ENCODE measurements at regions not wholly inside any gene's neighbourhood (a gene's known extent, or its start where the extent isn't known, plus 50 kb on each side); places are given as distances from the start of the nearest gene placed in this dataset.

GRCh38 chr10:10564081-10564794 lies 453.4 kb upstream of the CELF2 start:
- DNase-seq (ENCODE audit: low spot score), result no peak

GRCh38 chr10:10576937-10577336 lies 440.7 kb upstream of the CELF2 start:
- DNase-seq (ENCODE audit: low spot score), result no peak

GRCh38 chr10:10579709-10580108 lies 438.0 kb upstream of the CELF2 start:
- DNase-seq (ENCODE audit: low spot score), result no peak

GRCh38 chr10:10584161-10584560 lies 433.5 kb upstream of the CELF2 start:
- no peak for DNase-seq (ENCODE audit: low spot score)

- peak; percentile 1 for DNase-seq (ENCODE audit: low spot score)
These were observed 429.8 kb upstream of the CELF2 start for GRCh38 chr10:10587744-10588393.

- no peak for DNase-seq (ENCODE audit: low spot score)
These were observed 427.9 kb upstream of the CELF2 start for GRCh38 chr10:10589540-10590303.

GRCh38 chr10:10591715-10592341 lies 425.8 kb upstream of the CELF2 start:
- no peak for DNase-seq (ENCODE audit: low spot score)

- no peak for DNase-seq (ENCODE audit: low spot score)
These were observed 421.4 kb upstream of the CELF2 start for GRCh38 chr10:10596256-10596655.

GRCh38 chr10:10598297-10598696 lies 419.4 kb upstream of the CELF2 start:
- DNase-seq (ENCODE audit: low spot score), result no peak

GRCh38 chr10:10600004-10600403 lies 417.7 kb upstream of the CELF2 start:
- no peak for DNase-seq (ENCODE audit: low spot score)

GRCh38 chr10:10605551-10606081 lies 412.1 kb upstream of the CELF2 start:
- no peak for DNase-seq (ENCODE audit: low spot score)

- DNase-seq (ENCODE audit: low spot score), result no peak
These were observed 408.2 kb upstream of the CELF2 start for GRCh38 chr10:10609379-10609955.

GRCh38 chr10:10610171-10610570 lies 407.5 kb upstream of the CELF2 start:
- no peak for DNase-seq (ENCODE audit: low spot score)

- DNase-seq (ENCODE audit: low spot score), result no peak
These were observed 405.5 kb upstream of the CELF2 start for GRCh38 chr10:10612151-10612550.

- no peak for DNase-seq (ENCODE audit: low spot score)
These were observed 403.9 kb upstream of the CELF2 start for GRCh38 chr10:10613656-10614244.

GRCh38 chr10:10617686-10618085 lies 400.0 kb upstream of the CELF2 start:
- no peak for DNase-seq (ENCODE audit: low spot score)

GRCh38 chr10:10618139-10618538 lies 399.5 kb upstream of the CELF2 start:
- DNase-seq (ENCODE audit: low spot score), result no peak

GRCh38 chr10:10623958-10624566 lies 393.6 kb upstream of the CELF2 start:
- no peak for DNase-seq (ENCODE audit: low spot score)

GRCh38 chr10:10624567-10624962 lies 393.1 kb upstream of the CELF2 start:
- no peak for DNase-seq (ENCODE audit: low spot score)

- no peak for DNase-seq (ENCODE audit: low spot score)
These were observed 392.2 kb upstream of the CELF2 start for GRCh38 chr10:10625491-10625890.

- no peak for DNase-seq (ENCODE audit: low spot score)
These were observed 390.9 kb upstream of the CELF2 start for GRCh38 chr10:10626734-10627133.
